Stimulated activated CD8-positive, alpha-beta memory T cell treated with anti-CD3 and anti-CD28 coated beads, Interleukin-4, amount 100 ng/mL, for 48 hours (primary cell): ENCODE measurements at regions not wholly inside any gene's neighbourhood (a gene's known extent, or its start where the extent isn't known, plus 50 kb on each side); places are given as distances from the start of the nearest gene placed in this dataset.
"Not testable (repeated sequence)": the region's sequence is repeated elsewhere in the genome, so short reads cannot be mapped to it uniquely, and the experiment has no call there.

Experiments
- DNase-seq: peaks from one replicate; pipeline ENCODE4 v3.0.0-alpha.2; 2020

- no peak for DNase-seq
Measured at GRCh38 chr7:10360050-10360449, 613.6 kb upstream of the PHF14 start.

DNA sequence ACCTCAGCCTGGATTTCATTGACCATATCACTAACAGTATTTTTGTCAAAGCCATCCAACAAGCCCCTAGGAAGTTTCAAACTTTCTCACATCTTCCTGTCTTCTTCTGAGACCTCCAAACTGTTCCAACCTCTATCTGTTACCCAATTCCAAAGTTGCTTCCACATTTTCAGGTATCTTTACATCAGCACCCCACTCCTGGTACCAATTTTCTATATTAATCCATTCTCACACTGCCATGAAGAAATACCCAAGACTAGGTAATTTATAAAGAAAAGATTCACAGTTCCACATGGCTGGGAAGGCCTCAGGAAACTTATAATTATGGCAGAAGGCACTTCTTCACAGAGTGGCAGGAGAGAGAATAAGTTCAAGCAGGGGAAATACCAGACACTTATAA, 571.9 kb upstream of the PHF14 start:
- DNase-seq, result no peak

GRCh38 chr7:10412422-10413019, 561.2 kb upstream of the PHF14 start:
- DNase-seq, result no peak

DNA sequence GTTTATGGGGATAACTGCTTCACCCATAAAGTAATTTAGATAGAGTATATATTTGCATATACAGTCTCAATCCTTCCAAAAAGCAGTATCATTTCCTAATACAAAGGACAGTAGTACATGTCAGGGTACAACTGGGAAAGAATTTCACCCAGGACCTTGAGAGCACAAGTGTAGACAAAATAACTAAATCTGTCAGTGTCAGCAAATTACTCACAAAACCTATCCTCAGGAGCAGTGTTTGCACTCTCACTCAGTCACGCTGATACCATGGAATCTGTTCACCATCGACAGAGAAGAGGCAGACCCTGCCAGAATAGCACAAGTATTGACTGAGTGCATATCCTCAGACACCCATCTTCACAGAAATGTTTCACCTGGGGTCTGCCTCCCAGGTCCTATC, 554.7 kb upstream of the PHF14 start:
- DNase-seq, result no peak

GRCh38 chr7:10429031-10429430, 544.6 kb upstream of the PHF14 start:
- no peak for DNase-seq

GRCh38 chr7:10429511-10429910, 544.2 kb upstream of the PHF14 start:
- no peak for DNase-seq

GRCh38 chr7:10436302-10436701, 537.4 kb upstream of the PHF14 start:
- no peak for DNase-seq

DNA sequence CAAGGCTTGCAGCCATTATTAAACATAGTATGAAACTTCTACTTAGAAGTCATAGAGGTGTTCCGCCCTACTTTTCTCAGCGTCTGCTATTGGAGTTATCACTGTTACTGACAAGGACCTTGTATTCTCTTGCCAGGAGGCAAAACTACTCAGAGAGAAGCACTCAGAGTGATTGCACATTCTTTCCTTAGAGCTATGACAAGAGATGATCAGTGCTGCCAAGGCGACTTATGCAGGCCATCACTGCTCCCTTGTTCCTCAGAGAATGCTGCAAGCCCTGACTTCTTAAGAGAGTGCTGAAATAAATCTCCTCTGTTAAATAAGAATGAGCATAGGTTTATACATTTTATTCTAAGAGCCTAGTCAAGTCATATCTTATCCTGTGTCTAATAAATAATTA, 534.6 kb upstream of the PHF14 start:
- DNase-seq, result no peak

DNA sequence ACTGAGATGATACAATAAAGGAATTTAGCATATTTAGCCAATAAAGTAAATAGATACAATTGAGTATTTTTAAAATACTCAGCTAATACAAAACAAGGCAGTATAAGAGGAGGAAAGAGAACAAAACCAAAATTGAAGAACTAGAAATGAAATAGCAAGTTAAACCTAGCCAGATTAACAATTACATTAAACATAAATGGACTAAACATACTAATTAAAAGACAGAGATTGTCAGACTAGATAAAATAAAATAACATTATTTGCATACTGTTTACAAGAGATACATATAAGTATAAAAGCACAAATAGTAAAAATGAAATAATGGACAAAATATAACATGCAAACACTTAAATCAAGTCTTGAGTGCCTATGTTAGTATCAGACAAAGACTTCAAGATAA, 517.7 kb upstream of the PHF14 start:
- no peak for DNase-seq

DNA sequence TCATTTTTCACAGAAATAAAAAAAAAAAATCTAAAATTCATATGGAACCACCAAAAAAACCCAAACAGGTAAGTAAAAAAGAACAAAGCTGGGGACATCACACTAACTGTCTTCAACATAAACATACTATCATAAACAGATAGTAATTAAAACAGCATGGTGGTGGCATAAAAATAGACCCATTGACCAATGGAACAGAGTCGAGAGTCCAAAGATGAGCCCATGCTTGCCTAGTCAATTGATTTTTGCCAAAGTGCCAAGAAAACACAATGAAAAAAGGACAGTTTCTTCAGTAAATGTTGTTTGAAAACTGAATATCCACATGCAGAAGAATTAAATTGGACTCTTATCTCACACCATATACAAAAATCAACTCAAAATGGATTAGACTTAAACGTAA, 513.2 kb upstream of the PHF14 start:
- DNase-seq, result no peak

DNA sequence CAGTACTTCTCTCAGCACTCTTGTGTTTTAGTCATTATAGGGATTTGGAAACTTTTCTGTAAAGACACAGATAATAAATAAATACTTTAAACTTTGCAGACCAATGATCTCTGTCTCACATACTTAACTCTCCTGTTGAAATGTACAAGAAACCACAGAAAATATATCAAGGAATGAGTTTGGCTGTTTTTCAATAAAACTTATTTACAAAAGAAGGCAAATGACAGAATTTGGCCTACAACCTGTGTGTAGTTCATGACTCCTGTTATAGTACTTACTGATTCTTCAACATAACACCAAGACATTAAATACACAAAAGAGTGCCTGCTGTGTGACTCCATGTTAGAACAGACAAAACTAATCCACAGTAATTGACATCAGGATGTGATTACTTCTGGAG, 510.0 kb upstream of the PHF14 start:
- DNase-seq, result no peak

DNA sequence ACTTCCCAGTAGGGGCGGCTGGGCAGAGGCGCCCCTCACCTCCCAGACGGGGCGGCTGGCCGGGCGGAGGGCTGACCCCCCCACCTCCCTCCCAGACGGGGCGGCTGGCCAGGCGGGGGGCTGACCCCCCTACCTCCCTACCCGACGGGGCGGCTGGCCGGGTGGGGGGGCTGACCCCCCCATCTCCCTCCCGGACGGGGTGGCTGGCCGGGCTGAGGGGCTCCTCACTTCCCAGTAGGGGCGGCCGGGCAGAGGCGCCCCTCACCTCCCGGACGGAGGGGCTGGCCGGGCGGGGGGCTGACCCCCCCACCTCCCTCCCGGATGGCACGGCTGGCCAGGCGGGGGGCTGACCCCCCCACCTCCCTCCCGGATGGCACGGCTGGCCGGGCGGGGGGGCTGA, 508.1 kb upstream of the PHF14 start:
- DNase-seq, result not testable (repeated sequence)

DNA sequence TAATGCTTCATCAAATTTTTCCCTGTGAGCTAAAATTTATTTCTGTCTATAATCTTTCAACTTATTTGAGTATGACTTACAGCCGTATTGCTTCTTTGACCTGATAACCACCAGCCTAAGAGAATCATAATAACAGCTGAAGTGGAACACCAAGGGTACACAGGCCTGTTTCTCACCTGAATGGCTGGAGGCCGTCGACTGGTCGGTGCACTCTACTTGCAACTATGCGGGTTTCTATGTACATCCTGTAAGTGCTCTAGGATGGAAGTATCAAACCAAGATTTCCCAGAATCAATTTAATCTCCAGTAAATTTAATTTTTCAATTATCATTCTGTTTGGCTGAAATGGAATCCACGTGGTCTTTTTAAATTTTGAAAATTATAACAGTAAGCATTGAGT, 504.8 kb upstream of the PHF14 start:
- DNase-seq, result no peak

DNA sequence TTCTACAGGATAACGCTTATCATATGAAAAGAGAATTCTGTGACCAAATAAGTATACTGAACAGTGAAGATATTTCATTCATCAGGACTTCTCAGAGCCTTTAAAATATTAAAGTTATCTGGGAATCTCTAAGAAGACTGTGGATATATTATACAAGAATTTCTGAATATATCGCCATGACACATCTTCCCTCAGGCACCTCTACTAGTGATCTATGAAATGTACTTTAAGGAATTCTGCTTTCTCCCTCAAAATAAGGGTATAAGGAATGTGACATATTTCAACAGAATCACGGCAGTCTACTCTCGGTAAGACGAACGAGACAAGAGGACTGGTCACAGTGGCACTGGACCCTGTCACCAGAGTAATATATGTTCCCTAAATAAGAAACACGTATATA, 504.2 kb upstream of the PHF14 start:
- no peak for DNase-seq

- no peak for DNase-seq
Measured at GRCh38 chr7:10471280-10472058, 502.2 kb upstream of the PHF14 start.

- DNase-seq, result no peak
Measured at GRCh38 chr7:10472115-10472514, 501.6 kb upstream of the PHF14 start.

- no peak for DNase-seq
Measured at GRCh38 chr7:10473569-10473968, 500.1 kb upstream of the PHF14 start.

DNA sequence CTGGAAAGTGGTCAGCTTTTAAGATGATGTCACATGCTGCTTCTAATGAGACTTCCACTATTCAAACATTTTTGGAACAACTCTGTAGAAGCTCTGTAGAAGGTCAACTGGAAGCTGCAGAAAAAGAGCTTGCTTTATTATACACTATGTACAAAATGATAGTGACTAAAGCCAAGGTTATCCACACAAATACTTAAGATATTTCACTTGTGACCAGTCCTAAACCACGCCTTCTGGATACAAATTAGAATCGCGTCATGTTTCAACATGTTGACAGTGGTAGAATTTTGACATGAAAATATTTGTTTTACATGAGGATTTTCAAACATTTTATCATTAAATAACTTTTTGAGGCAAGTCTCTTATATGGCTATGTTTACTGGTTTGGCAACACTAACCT, 499.6 kb upstream of the PHF14 start:
- no peak for DNase-seq

DNA sequence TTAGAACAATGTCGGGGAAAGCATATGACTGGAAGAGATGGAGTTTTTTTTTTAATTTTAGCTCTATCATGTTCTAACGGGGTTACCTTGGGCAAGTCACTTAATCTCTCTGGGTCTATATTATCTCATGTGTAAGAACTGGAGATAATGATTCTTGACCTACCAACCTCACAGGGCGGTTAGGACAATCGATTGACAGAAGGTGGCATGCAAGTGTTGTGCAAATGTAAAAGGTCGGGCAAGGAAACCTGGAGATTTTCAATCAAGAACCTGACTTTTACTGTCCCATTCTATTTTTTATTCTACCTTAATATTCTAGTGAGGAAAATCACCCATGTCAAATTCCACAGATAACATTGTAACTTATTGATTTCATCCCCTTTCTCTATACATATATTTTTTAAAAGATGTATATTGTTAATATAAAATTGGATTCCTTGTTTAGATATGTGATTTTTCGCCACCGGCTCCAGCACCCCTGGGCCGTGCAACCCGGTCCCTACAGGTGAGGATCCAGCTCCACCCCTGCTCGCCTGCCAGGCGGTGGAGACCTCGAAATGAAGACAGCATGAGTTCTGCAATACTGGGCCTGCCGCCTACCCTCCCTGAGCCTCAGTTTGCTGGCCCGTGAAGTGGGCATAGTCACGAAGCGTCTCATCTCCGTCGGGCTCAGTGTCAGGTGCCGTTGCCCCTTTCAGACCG, 497.6 kb upstream of the PHF14 start:
- DNase-seq, result no peak

DNA sequence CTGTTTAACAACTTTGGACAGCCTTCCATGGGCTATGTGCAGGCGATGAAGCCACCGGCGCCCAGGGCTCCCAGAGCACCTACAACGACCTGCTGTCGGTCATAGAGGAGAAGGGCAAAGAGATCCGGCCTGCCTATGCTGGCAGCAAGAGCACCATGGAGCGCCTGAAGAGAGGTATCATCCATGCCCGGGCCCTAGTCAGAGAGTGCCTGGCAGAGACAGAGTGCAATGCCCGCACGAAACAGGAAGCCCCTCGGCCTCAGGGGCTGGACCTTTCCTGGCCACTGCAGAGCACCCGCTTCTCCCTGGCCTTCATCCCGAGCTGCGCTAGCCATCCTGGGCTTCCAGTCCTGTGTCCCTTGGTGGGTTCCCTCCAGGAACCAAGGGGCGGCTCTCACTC, 497.0 kb upstream of the PHF14 start:
- no peak for DNase-seq

DNA sequence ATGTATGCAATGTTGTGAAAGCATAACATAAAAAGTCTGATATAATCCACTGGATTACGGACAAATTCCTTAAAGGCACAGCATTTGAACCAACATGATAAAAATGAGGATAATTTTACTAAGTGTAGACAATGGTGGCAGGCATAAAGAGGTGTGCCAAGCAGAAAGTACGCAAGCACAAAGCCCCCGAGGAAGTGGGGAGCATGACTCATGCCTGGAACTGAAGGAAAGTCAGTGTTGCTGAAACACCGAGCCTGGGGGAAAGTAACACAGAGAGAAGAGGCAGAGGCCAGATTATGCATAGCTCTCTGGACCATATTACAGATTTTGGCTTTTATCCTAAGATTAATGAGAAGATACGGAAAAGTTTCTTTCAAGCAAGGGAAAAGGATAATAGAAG, 490.0 kb upstream of the PHF14 start:
- DNase-seq, result no peak

DNA sequence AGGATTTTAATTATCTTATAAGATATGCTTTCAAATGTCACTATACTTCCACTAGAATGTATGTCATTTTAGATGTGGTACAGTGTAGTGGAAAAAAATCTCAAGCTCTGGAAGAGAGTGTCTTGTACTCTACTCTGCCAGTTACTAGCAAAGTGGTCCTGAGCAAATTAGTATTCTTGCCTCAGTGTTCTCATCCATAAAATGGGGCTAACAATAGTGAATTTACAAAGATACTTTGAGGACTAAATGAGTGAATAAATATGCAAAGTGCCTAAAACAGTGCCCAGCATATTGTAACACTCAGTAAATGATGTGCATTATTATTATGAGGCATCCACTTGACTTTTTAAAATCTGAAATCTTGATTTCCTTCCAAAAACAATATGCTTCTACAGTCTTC, 488.9 kb upstream of the PHF14 start:
- no peak for DNase-seq

DNA sequence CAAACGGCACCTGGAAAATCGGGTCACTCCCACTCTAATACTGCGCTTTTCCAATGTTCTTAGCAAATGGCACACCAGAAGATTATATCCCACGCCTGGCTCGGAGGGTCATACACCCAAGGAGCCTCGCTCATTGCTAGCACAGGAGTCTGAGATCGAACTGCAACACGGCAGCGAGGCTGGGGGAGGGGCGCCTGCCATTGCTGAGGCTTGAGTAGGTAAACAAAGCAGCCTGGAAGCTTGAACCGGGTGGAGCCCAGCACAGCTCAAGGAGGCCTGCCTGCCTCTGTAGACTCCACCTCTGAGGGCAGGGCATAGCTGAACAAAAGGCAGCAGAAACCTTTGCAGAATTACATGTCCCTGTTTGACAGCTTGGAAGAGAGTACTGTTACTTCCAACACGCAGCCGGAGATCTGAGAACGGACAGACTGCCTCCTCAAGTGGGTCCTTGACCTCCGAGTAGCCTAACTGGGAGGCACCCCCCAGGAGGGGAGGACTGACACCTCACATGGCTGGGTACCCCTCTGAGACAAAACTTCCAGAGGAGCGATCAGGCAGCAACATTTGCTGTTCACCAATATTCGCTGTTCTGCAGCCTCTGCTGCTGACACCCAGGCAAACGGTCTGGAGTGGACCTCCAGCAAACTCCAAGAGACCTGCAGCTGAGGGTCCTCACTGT, 472.3 kb upstream of the PHF14 start:
- DNase-seq, result not testable (repeated sequence)

DNA sequence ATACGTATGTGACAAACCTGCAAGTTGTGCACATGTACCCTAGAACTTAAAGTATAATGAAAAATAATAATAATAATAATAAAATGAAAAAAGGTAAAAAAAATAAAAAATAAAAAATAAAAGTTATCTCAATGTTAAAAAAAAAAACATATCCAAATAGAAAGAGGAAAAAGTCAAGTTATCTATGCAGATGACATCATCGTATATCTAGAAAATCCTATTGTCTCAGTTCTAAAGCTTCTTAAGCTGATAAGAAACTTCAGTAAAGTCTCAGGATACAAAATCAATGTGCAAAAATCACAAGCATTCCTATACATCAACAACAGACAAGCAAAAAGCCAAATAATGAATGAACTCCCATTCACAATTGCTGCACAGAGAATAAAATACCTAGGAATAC, 466.6 kb upstream of the PHF14 start:
- no peak for DNase-seq
